ENCODE measurements at regions not wholly inside any gene's neighbourhood (a gene's known extent, or its start where the extent isn't known, plus 50 kb on each side); places are given as distances from the start of the nearest gene placed in this dataset.

DNA sequence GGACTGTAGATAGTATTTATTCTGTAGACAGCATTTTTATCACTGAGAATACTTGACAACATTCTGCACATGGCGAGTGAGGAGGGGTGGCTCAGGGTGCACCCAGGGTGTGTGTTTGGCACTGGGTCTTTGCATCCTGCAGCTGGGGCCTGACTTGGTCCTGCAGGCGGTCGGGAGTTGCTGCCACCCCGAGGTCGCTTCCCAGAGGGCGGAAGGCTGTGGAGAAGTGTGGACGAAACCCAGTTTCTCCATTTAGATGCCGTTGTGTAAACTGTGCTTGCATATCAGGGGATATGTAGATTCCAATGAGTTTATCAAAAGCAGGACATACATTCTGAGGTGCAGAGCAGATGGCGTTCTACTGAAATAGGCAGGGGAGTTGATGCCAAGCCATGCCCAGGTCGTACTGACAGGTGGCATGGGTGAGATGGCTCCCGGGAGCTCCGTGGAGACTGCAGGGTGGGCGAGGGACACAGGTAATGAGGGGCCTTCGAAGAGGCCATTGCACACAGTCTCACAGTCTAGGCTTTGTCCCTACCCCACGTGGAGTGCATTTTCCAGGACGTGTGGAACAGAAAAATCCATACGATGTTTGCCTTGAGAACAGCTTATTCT is 74.5 kb downstream of the RTP5 start:
- no peak overlapping the region for H3K9ac ChIP-seq (ENCODE audit: low read length)
- H3K4me3 ChIP-seq (ENCODE audit: low read depth in 1 of 2, low read length in 2 of 2) = no peak overlapping the region
- H3K4me1 ChIP-seq (ENCODE audit: insufficient read depth, low read length) = no peaks in the 10 kb centered on the region
- no peaks in the 10 kb centered on the region for H3K9me3 ChIP-seq (ENCODE audit: low read length)
- no peaks in the 10 kb centered on the region for H3K27me3 ChIP-seq (ENCODE audit: control insufficient read depth in 1 of 2, insufficient read depth in 2 of 2, low read length in 2 of 2)
- H3K36me3 ChIP-seq (ENCODE audit: insufficient read depth, low read length) = no peaks in the 10 kb centered on the region
- no peak overlapping the region for H3K27ac ChIP-seq (ENCODE audit: low read depth, low read length)

DNA sequence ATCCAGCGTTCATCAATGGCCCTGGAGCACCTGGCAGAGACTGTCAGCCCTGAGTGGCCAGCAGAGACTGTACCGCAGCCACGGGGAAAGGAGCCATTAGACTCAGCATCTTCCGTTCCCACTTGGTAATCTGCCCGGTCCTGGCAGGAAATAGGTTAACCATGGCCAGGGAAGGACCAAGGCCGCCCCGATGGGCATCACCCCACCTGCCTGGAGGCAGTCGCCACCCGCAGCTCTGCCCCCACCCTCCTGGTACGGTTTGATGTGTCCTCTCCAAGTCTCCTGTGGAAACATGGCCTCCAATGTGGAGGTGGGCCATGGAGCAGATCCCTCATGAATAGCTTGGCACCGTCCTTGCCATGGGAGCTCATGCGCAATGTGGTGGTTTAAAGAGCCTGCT is 75.3 kb downstream of the RTP5 start:
- Histone ChIP-seq H3K9ac (ENCODE audit: low read length) (no peak overlapping the region), H3K4me3 (ENCODE audit: low read depth in 1 of 2, low read length in 2 of 2) (no peak overlapping the region), H3K27me3 (ENCODE audit: control insufficient read depth in 1 of 2, insufficient read depth in 2 of 2, low read length in 2 of 2) (peaks cover 0 to 3% of the 10 kb centered on the region in 2 donors), H3K9me3 (ENCODE audit: low read length) (no peaks in the 10 kb centered on the region), H3K27ac (ENCODE audit: low read depth, low read length) (no peak overlapping the region), H3K36me3 (ENCODE audit: insufficient read depth, low read length) (no peaks in the 10 kb centered on the region), H3K4me1 (ENCODE audit: insufficient read depth, low read length) (no peaks in the 10 kb centered on the region)

DNA sequence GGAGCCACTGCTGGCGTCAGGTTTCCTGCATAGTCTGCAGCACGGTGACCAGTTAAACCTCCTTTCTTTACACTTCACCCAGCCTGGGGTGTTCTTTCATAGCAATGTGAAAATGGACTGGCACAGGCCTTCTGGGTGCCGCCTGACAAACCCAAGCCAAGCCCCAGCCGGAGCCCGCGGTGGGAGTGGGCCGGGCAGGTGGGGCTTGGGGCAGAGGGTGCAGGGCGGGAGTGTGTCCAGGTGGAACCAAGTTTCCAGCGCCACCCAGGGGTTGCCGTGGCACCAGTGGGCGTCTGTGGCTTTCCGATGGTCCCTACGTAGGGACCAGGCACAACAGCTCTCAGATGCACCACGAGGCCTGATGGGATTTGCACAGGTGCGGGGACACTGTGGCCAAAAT is 75.8 kb downstream of the RTP5 start:
- Histone ChIP-seq H3K27ac (ENCODE audit: low read depth, low read length) (no peak overlapping the region), H3K4me3 (ENCODE audit: low read depth in 1 of 2, low read length in 2 of 2) (no peak overlapping the region), H3K4me1 (ENCODE audit: insufficient read depth, low read length) (no peaks in the 10 kb centered on the region), H3K27me3 (ENCODE audit: control insufficient read depth in 1 of 2, insufficient read depth in 2 of 2, low read length in 2 of 2) (peaks cover 0 to 8% of the 10 kb centered on the region in 2 donors), H3K36me3 (ENCODE audit: insufficient read depth, low read length) (no peaks in the 10 kb centered on the region), H3K9me3 (ENCODE audit: low read length) (no peaks in the 10 kb centered on the region), H3K9ac (ENCODE audit: low read length) (no peak overlapping the region)

DNA sequence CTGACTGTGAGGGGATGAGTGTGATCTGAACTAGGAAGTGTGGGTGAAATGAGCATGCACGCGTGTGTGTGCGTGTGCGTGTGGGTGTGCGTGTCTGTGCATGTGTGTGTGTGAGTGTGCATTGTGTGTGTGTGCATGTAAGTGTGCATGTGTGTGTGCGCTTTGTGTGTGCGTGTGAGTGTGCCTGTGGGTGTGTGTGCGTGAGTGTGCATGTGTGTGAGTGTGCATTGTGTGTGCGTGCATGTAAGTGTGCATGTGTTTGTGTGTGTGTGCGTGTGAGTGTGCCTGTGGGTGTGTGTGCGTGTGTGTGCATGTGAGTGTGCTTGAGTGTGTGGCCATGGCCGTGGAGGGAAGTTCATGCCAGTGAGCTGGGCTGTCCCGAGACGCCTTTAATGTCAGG is 76.3 kb downstream of the RTP5 start:
- H3K27me3 ChIP-seq (ENCODE audit: control insufficient read depth in 1 of 2, insufficient read depth in 2 of 2, low read length in 2 of 2) = peaks cover 0 to 8% of the 10 kb centered on the region in 2 donors
- no peak overlapping the region for H3K27ac ChIP-seq (ENCODE audit: low read depth, low read length)
- H3K9me3 ChIP-seq (ENCODE audit: low read length) = no peaks in the 10 kb centered on the region
- peaks cover 3% of the 10 kb centered on the region for H3K4me1 ChIP-seq (ENCODE audit: insufficient read depth, low read length)
- no peak overlapping the region for H3K9ac ChIP-seq (ENCODE audit: low read length)
- H3K36me3 ChIP-seq (ENCODE audit: insufficient read depth, low read length) = no peaks in the 10 kb centered on the region
- H3K4me3 ChIP-seq (ENCODE audit: low read depth in 1 of 2, low read length in 2 of 2) = no peak overlapping the region

GRCh38 chr2:241946306-241947003 is 76.9 kb downstream of the RTP5 start:
- Histone ChIP-seq H3K36me3 (ENCODE audit: insufficient read depth, low read length) (no peaks in the 10 kb centered on the region), H3K4me3 (ENCODE audit: low read depth in 1 of 2, low read length in 2 of 2) (no peak overlapping the region), H3K9me3 (ENCODE audit: low read length) (no peaks in the 10 kb centered on the region), H3K9ac (ENCODE audit: low read length) (no peak overlapping the region), H3K27ac (ENCODE audit: low read depth, low read length) (no peak overlapping the region), H3K27me3 (ENCODE audit: control insufficient read depth in 1 of 2, insufficient read depth in 2 of 2, low read length in 2 of 2) (peaks cover 0 to 8% of the 10 kb centered on the region in 2 donors), H3K4me1 (ENCODE audit: insufficient read depth, low read length) (peaks cover 7% of the 10 kb centered on the region)

DNA sequence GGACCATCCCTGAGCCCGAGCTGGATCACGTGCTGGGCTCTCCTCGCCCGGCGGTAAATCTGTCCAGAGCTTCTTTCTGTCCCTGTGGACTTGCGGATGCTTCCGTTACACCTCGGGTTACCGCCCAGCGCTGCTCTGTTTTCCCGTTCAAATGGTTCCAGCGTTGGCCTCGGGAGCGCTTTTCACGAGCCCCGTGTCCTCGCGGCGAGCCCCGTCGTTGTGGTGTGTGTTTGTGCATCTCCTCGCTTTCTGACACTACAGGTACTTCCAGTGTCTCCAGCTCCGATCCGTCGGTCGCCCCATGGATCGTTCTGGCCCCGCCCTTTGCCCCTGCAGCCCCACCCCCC is 77.4 kb downstream of the RTP5 start:
- Histone ChIP-seq H3K27me3 (ENCODE audit: control insufficient read depth in 1 of 2, insufficient read depth in 2 of 2, low read length in 2 of 2) (peaks cover 0 to 8% of the 10 kb centered on the region in 2 donors), H3K4me1 (ENCODE audit: insufficient read depth, low read length) (peaks cover 7% of the 10 kb centered on the region), H3K9ac (ENCODE audit: low read length) (no peak overlapping the region), H3K4me3 (ENCODE audit: low read depth in 1 of 2, low read length in 2 of 2) (no peak overlapping the region), H3K27ac (ENCODE audit: low read depth, low read length) (no peak overlapping the region), H3K9me3 (ENCODE audit: low read length) (no peaks in the 10 kb centered on the region), H3K36me3 (ENCODE audit: insufficient read depth, low read length) (no peaks in the 10 kb centered on the region)

- Histone ChIP-seq H3K36me3 (ENCODE audit: insufficient read depth, low read length) (no peaks in the 10 kb centered on the region), H3K9ac (ENCODE audit: low read length) (no peak overlapping the region), H3K27me3 (ENCODE audit: control insufficient read depth in 1 of 2, insufficient read depth in 2 of 2, low read length in 2 of 2) (peaks cover 0 to 8% of the 10 kb centered on the region in 2 donors), H3K27ac (ENCODE audit: low read depth, low read length) (no peak overlapping the region), H3K4me3 (ENCODE audit: low read depth in 1 of 2, low read length in 2 of 2) (no peak overlapping the region), H3K4me1 (ENCODE audit: insufficient read depth, low read length) (peaks cover 7% of the 10 kb centered on the region), H3K9me3 (ENCODE audit: low read length) (no peaks in the 10 kb centered on the region)
Measured at GRCh38 chr2:241947401-241947800, 77.9 kb downstream of the RTP5 start.

DNA sequence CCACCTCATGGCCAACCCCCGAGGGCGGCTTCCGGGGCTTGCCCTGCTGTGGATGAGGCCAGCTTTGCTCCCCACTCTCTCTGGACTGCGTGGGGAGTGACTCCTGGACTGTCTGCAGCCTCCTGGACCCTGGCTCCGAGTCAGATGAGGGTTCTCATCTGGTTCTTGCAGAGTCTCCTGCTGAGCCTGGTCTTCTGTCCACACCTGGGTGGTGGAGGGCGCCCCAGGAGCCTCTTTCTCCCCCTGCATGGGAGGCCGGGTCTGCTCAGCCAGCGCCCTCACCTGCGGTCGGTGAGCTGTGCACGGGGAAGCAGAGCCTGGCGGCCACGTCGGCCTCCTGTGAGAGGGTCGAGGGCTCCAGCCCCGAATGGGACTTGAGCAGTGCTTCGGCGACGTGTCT is 78.3 kb downstream of the RTP5 start:
- Histone ChIP-seq H3K9ac (ENCODE audit: low read length) (no peak overlapping the region), H3K36me3 (ENCODE audit: insufficient read depth, low read length) (no peaks in the 10 kb centered on the region), H3K27me3 (ENCODE audit: control insufficient read depth in 1 of 2, insufficient read depth in 2 of 2, low read length in 2 of 2) (peaks cover 0 to 8% of the 10 kb centered on the region in 2 donors), H3K27ac (ENCODE audit: low read depth, low read length) (no peak overlapping the region), H3K9me3 (ENCODE audit: low read length) (no peaks in the 10 kb centered on the region), H3K4me1 (ENCODE audit: insufficient read depth, low read length) (peaks cover 7% of the 10 kb centered on the region), H3K4me3 (ENCODE audit: low read depth in 1 of 2, low read length in 2 of 2) (no peak overlapping the region)

- no peak overlapping the region for H3K9ac ChIP-seq (ENCODE audit: low read length)
- H3K27me3 ChIP-seq (ENCODE audit: control insufficient read depth in 1 of 2, insufficient read depth in 2 of 2, low read length in 2 of 2) = peaks cover 0 to 8% of the 10 kb centered on the region in 2 donors
- H3K4me3 ChIP-seq (ENCODE audit: low read depth in 1 of 2, low read length in 2 of 2) = no peak overlapping the region
- H3K36me3 ChIP-seq (ENCODE audit: insufficient read depth, low read length) = no peaks in the 10 kb centered on the region
- peaks cover 7% of the 10 kb centered on the region for H3K4me1 ChIP-seq (ENCODE audit: insufficient read depth, low read length)
- H3K9me3 ChIP-seq (ENCODE audit: low read length) = no peaks in the 10 kb centered on the region
- H3K27ac ChIP-seq (ENCODE audit: low read depth, low read length) = no peak overlapping the region
Measured at GRCh38 chr2:241948299-241948897, 78.9 kb downstream of the RTP5 start.

DNA sequence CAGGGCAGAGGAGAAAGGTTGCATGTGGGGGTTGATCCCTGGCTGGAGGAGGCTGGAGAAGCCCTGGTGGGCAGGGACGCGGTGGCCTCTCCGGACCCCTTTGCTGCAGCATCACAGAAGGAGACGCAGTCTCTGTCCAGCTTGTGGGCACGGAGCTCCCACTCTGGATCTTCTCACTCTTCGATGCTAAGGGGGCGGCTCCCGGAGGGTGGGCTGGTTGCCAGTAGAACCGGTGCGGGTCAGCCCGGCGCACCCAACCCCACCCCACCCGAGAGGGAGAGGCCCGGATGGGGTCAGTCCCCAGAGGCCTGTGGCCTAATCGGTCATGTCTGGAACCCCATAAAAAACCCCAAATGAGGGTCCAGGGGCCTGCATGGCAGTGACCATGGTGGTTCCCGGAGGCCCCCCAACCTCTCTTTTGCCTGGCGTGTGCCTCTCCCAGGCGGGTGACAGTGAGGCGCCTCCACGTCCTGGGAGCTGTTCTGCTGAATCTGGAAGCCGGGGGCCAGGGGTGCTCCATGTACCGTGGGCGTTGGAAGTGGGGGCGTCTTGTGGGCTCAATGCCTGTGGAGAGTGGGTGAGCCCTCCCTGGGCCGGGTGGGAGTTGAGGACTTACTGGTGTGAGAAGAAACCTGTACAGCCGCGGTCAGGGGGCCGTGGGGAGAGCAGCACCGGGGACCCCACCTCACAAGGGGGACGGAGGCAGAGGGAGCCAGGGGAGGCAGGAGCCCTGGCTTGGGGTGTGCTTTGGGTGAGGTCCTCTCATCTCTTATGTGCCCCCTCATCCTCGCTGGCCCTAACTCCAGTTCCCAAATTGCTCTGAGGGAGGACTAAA is 79.6 kb downstream of the RTP5 start:
- Histone ChIP-seq H3K4me3 (ENCODE audit: low read depth in 1 of 2, low read length in 2 of 2) (no peak overlapping the region), H3K27ac (ENCODE audit: low read depth, low read length) (no peak overlapping the region), H3K27me3 (ENCODE audit: control insufficient read depth in 1 of 2, insufficient read depth in 2 of 2, low read length in 2 of 2) (peaks cover 0 to 8% of the 10 kb centered on the region in 2 donors), H3K36me3 (ENCODE audit: insufficient read depth, low read length) (no peaks in the 10 kb centered on the region), H3K9me3 (ENCODE audit: low read length) (no peaks in the 10 kb centered on the region), H3K4me1 (ENCODE audit: insufficient read depth, low read length) (peaks cover 7% of the 10 kb centered on the region), H3K9ac (ENCODE audit: low read length) (no peak overlapping the region)

DNA sequence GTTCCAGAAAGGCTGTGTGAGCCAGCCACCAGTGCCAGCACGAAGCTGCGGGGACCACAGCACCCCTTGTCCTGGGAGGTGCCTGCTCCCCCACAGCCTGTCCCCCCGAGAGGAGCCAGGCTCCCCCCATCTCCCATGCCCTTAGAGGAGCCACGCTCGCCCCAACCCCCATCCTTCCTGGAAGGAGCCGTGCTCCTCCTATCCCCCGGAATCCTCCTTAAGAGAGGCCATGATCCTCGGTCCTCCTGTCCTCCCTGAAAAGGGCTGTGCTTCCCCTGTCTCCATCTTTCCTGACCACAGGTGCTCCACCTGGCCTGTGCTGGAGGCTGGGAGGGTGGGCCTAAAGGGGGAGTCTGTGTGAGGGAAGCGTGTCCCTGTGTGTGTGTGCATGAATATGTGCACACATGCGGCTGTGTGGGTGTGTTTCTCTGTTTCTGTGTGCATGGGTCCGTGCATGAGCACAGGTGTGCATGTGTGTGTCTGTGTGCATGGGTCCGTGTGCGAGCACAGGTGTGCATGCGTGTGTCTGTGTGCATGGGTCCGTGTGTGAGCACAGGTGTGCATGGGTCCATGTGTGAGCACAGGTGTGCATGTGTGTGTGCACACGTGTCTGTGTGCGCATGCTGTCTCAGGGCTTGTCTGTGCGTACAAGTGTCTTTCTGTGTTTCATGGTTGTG is 80.3 kb downstream of the RTP5 start:
- Histone ChIP-seq H3K27me3 (ENCODE audit: control insufficient read depth in 1 of 2, insufficient read depth in 2 of 2, low read length in 2 of 2) (peaks cover 0 to 8% of the 10 kb centered on the region in 2 donors), H3K27ac (ENCODE audit: low read depth, low read length) (no peak overlapping the region), H3K4me1 (ENCODE audit: insufficient read depth, low read length) (peaks cover 7% of the 10 kb centered on the region), H3K9me3 (ENCODE audit: low read length) (no peaks in the 10 kb centered on the region), H3K36me3 (ENCODE audit: insufficient read depth, low read length) (no peaks in the 10 kb centered on the region), H3K9ac (ENCODE audit: low read length) (no peak overlapping the region), H3K4me3 (ENCODE audit: low read depth in 1 of 2, low read length in 2 of 2) (no peak overlapping the region)
